ENCODE measurements at regions not wholly inside any gene's neighbourhood (a gene's known extent, or its start where the extent isn't known, plus 50 kb on each side); places are given as distances from the start of the nearest gene placed in this dataset.
"Not testable (repeated sequence)": the region's sequence is repeated elsewhere in the genome, so short reads cannot be mapped to it uniquely, and the experiment has no call there.

GRCh38 chr3:72516361-72516760 lies 331.9 kb downstream of the SHQ1 start:
- Histone ChIP-seq H3K36me3 (no peaks in the 10 kb centered on the region), H3K4me3 (no peak overlapping the region), H3K9me3 (no peaks in the 10 kb centered on the region), H3K4me1 (no peaks in the 10 kb centered on the region), H3K27ac (no peak overlapping the region), H3K27me3 (no peaks in the 10 kb centered on the region)
- TF ChIP-seq POLR2AphosphoS5 (IDR thresholded peaks at IDR 0.05; ENCODE audit: insufficient read depth in 1 of 2, low read depth in 1 of 2): no peak
- TF ChIP-seq CTCF (IDR thresholded peaks at IDR 0.05): no peak
- TF ChIP-seq POLR2A (IDR thresholded peaks at IDR 0.05): no peak
- DNase-seq (ENCODE audit: extremely low spot score in 2 of 2): no peak
- intact Hi-C loops (cut with DNase I): no loop called here

- TF ChIP-seq POLR2AphosphoS5 (IDR thresholded peaks at IDR 0.05; ENCODE audit: insufficient read depth in 1 of 2, low read depth in 1 of 2) (no peak), CTCF (IDR thresholded peaks at IDR 0.05) (no peak), POLR2A (IDR thresholded peaks at IDR 0.05) (no peak)
- no peaks in the 10 kb centered on the region for H3K4me1 ChIP-seq
- H3K36me3 ChIP-seq: no peaks in the 10 kb centered on the region
- H3K27me3 ChIP-seq: no peaks in the 10 kb centered on the region
- no peak overlapping the region for H3K4me3 ChIP-seq
- DNase-seq (ENCODE audit: extremely low spot score in 2 of 2): no peak
- H3K9me3 ChIP-seq: no peaks in the 10 kb centered on the region
- H3K27ac ChIP-seq: no peak overlapping the region
- intact Hi-C loops (cut with DNase I): no loop called here
These were observed 332.3 kb downstream of the SHQ1 start for GRCh38 chr3:72515941-72516340.

GRCh38 chr3:72515281-72515680 lies 333.0 kb downstream of the SHQ1 start:
- DNase-seq (ENCODE audit: extremely low spot score in 2 of 2): no peak
- Histone ChIP-seq H3K4me3 (no peak overlapping the region), H3K36me3 (no peaks in the 10 kb centered on the region), H3K27me3 (no peaks in the 10 kb centered on the region), H3K9me3 (no peaks in the 10 kb centered on the region), H3K27ac (no peak overlapping the region), H3K4me1 (no peaks in the 10 kb centered on the region)
- intact Hi-C loops (cut with DNase I): no loop called here
- no peak for TF ChIP-seq CTCF (IDR thresholded peaks at IDR 0.05)
- no peak for TF ChIP-seq POLR2A (IDR thresholded peaks at IDR 0.05)
- no peak for TF ChIP-seq POLR2AphosphoS5 (IDR thresholded peaks at IDR 0.05; ENCODE audit: insufficient read depth in 1 of 2, low read depth in 1 of 2)

GRCh38 chr3:72510247-72510646 lies 338.0 kb downstream of the SHQ1 start:
- H3K4me3 ChIP-seq: no peak overlapping the region
- no peak overlapping the region for H3K27ac ChIP-seq
- TF ChIP-seq CTCF (IDR thresholded peaks at IDR 0.05) (no peak), POLR2A (IDR thresholded peaks at IDR 0.05) (no peak), POLR2AphosphoS5 (IDR thresholded peaks at IDR 0.05; ENCODE audit: insufficient read depth in 1 of 2, low read depth in 1 of 2) (no peak)
- H3K9me3 ChIP-seq: no peaks in the 10 kb centered on the region
- H3K4me1 ChIP-seq: no peaks in the 10 kb centered on the region
- H3K27me3 ChIP-seq: no peaks in the 10 kb centered on the region
- intact Hi-C loops (cut with DNase I): no loop called here
- no peaks in the 10 kb centered on the region for H3K36me3 ChIP-seq
- no peak for DNase-seq (ENCODE audit: extremely low spot score in 2 of 2)

- no peak overlapping the region for H3K27ac ChIP-seq
- no peaks in the 10 kb centered on the region for H3K27me3 ChIP-seq
- no peak for DNase-seq (ENCODE audit: extremely low spot score in 2 of 2)
- no peak overlapping the region for H3K4me3 ChIP-seq
- intact Hi-C loops (cut with DNase I): no loop called here
- TF ChIP-seq POLR2AphosphoS5 (IDR thresholded peaks at IDR 0.05; ENCODE audit: insufficient read depth in 1 of 2, low read depth in 1 of 2) (no peak), POLR2A (IDR thresholded peaks at IDR 0.05) (no peak), CTCF (IDR thresholded peaks at IDR 0.05) (no peak)
- H3K9me3 ChIP-seq: no peaks in the 10 kb centered on the region
- H3K36me3 ChIP-seq: no peaks in the 10 kb centered on the region
- H3K4me1 ChIP-seq: no peaks in the 10 kb centered on the region
These were observed 342.5 kb downstream of the SHQ1 start for GRCh38 chr3:72505539-72506405.

- H3K4me3 ChIP-seq; H3K36me3 ChIP-seq; H3K27ac ChIP-seq; H3K4me1 ChIP-seq; H3K27me3 ChIP-seq; intact Hi-C loops (cut with DNase I); DNase-seq (ENCODE audit: extremely low spot score in 2 of 2); H3K9me3 ChIP-seq: not testable (repeated sequence)
These were observed 350.7 kb downstream of the SHQ1 start for GRCh38 chr3:72497501-72497900.

All from vagina (tissue), 2 donors.